ENCODE measurements at regions not wholly inside any gene's neighbourhood (a gene's known extent, or its start where the extent isn't known, plus 50 kb on each side); places are given as distances from the start of the nearest gene placed in this dataset.

- WGBS = 75% methylated on average over 1 of the region's 1 CpG
- TF ChIP-seq, protein P1, sequence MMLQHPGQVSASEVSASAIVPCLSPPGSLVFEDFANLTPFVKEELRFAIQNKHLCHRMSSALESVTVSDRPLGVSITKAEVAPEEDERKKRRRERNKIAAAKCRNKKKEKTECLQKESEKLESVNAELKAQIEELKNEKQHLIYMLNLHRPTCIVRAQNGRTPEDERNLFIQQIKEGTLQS (IDR thresholded peaks at IDR 0.05) = no peak
- TF ChIP-seq FOXA1 (IDR thresholded peaks at IDR 0.05) (no peak), CTCF (IDR thresholded peaks at IDR 0.05; ENCODE audit: low read depth, low read length, missing input control) (no peak), REST (IDR thresholded peaks at IDR 0.05) (no peak), TAF1 (conservative IDR thresholded peaks at IDR 0.05) (no peak), YY1 (IDR thresholded peaks at IDR 0.05) (no peak), GABPA (IDR thresholded peaks at IDR 0.05 in 1 of 2, conservative IDR thresholded peaks at IDR 0.05 in 1 of 2) (no peak), HNF4G (IDR thresholded peaks at IDR 0.05) (no peak), JUND (IDR thresholded peaks at IDR 0.05) (no peak), RAD21 (IDR thresholded peaks at IDR 0.05) (no peak), EGR1 (IDR thresholded peaks at IDR 0.05; ENCODE audit: low read depth in 2 of 2) (no peak)
- H3K4me1 ChIP-seq (ENCODE audit: control insufficient read depth in 4 of 4, insufficient read depth in 4 of 4, low read length in 3 of 4) = no peaks in the 10 kb centered on the region
- H3K9me3 ChIP-seq (ENCODE audit: control insufficient read depth in 4 of 4, low read length in 3 of 4) = no peaks in the 10 kb centered on the region
- no peak overlapping the region for H3K27ac ChIP-seq (ENCODE audit: low read depth in 1 of 2, low read length in 2 of 2)
- no peak for DNase-seq (ENCODE audit: low spot score)
- H3K4me3 ChIP-seq (ENCODE audit: low read depth in 1 of 3, low read length in 3 of 3) = no peak overlapping the region
- H3K27me3 ChIP-seq (ENCODE audit: control insufficient read depth in 4 of 4, insufficient read depth in 4 of 4, low read length in 3 of 4) = peaks cover 0 to 5% (median 0%) of the 10 kb centered on the region in 4 donors
- H3K9ac ChIP-seq (ENCODE audit: low read depth in 1 of 2, low read length in 2 of 2) = no peak overlapping the region
- H3K36me3 ChIP-seq (ENCODE audit: control insufficient read depth in 4 of 4, insufficient read depth in 3 of 4, low read depth in 1 of 4, low read length in 3 of 4) = no peaks in the 10 kb centered on the region
These were observed 273.5 kb upstream of the FAM241A start for GRCh38 chr4:111871802-111872201.

DNA sequence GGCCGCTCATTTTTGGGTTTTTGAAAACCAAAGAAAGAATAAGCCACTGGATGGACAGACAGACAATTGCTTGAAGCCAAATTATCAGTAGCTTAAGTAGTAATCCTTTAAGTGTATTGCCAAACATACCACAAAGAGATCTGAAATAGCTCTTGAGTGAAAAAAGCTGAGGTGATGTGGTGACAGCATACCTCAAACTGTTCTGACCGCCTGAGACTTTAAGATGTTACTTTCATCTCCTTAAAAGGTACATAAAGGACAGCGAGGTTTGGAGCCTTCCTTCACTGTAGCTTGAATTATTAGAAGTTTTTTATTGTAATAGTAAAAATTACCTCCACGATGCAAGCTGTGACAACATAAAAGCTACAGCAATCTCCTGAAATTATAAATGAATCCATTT lies 271.5 kb upstream of the FAM241A start:
- Histone ChIP-seq H3K36me3 (ENCODE audit: control insufficient read depth in 4 of 4, insufficient read depth in 3 of 4, low read depth in 1 of 4, low read length in 3 of 4) (no peaks in the 10 kb centered on the region), H3K27me3 (ENCODE audit: control insufficient read depth in 4 of 4, insufficient read depth in 4 of 4, low read length in 3 of 4) (peaks cover 0 to 9% (median 0%) of the 10 kb centered on the region in 4 donors), H3K27ac (ENCODE audit: low read depth in 1 of 2, low read length in 2 of 2) (no peak overlapping the region), H3K4me3 (ENCODE audit: low read depth in 1 of 3, low read length in 3 of 3) (no peak overlapping the region), H3K9ac (ENCODE audit: low read depth in 1 of 2, low read length in 2 of 2) (no peak overlapping the region), H3K9me3 (ENCODE audit: control insufficient read depth in 4 of 4, low read length in 3 of 4) (no peaks in the 10 kb centered on the region), H3K4me1 (ENCODE audit: control insufficient read depth in 4 of 4, insufficient read depth in 4 of 4, low read length in 3 of 4) (no peaks in the 10 kb centered on the region)
- 71% methylated on average over 4 of the region's 4 CpGs for WGBS
- no peak for DNase-seq (ENCODE audit: low spot score)
- TF ChIP-seq MAX (IDR thresholded peaks at IDR 0.05) = no peak
- no peak for TF ChIP-seq RXRA (IDR thresholded peaks at IDR 0.05)
- TF ChIP-seq REST (IDR thresholded peaks at IDR 0.05) = no peak
- no peak for TF ChIP-seq RAD21 (IDR thresholded peaks at IDR 0.05)
- no peak for TF ChIP-seq HNF4G (IDR thresholded peaks at IDR 0.05)
- TF ChIP-seq FOXA1 (IDR thresholded peaks at IDR 0.05) = no peak
- no peak for TF ChIP-seq YY1 (IDR thresholded peaks at IDR 0.05)
- no peak for TF ChIP-seq EGR1 (IDR thresholded peaks at IDR 0.05; ENCODE audit: low read depth in 2 of 2)
- no peak for TF ChIP-seq HNF4A (conservative IDR thresholded peaks at IDR 0.05)
- TF ChIP-seq NR2F2 (IDR thresholded peaks at IDR 0.05) = no peak
- no peak for TF ChIP-seq FOXA2 (IDR thresholded peaks at IDR 0.05)
- TF ChIP-seq ZBTB33 (IDR thresholded peaks at IDR 0.05) = no peak
- TF ChIP-seq, protein P1 (IDR thresholded peaks at IDR 0.05) = no peak
- TF ChIP-seq TAF1 (conservative IDR thresholded peaks at IDR 0.05) = no peak

Measured in liver (tissue), 8 donors.